ENCODE measurements at regions not wholly inside any gene's neighbourhood (a gene's known extent, or its start where the extent isn't known, plus 50 kb on each side); places are given as distances from the start of the nearest gene placed in this dataset.
"Not testable (repeated sequence)": the region's sequence is repeated elsewhere in the genome, so short reads cannot be mapped to it uniquely, and the experiment has no call there.

GRCh38 chr12:3421191-3421978 lies 69.6 kb upstream of the PRMT8 start:
- no peak for DNase-seq

GRCh38 chr12:3424796-3425195 lies 66.2 kb upstream of the PRMT8 start:
- not testable (repeated sequence) for DNase-seq

- no peak for DNase-seq
Observed at GRCh38 chr12:3427956-3428355, 63.0 kb upstream of the PRMT8 start.

- DNase-seq: no peak
Observed at GRCh38 chr12:3428631-3429030, 62.4 kb upstream of the PRMT8 start.

- DNase-seq: not testable (repeated sequence)
Observed at GRCh38 chr12:3429523-3429922, 61.5 kb upstream of the PRMT8 start.

GRCh38 chr12:3431686-3432085 lies 59.3 kb upstream of the PRMT8 start:
- DNase-seq: no peak

- no peak for DNase-seq
Observed at GRCh38 chr12:3432176-3432742, 58.7 kb upstream of the PRMT8 start.

- DNase-seq: no peak
Observed at GRCh38 chr12:3432868-3433267, 58.1 kb upstream of the PRMT8 start.

GRCh38 chr12:3436461-3437065 lies 54.4 kb upstream of the PRMT8 start:
- DNase-seq: no peak

GRCh38 chr12:3437986-3438385 lies 53.0 kb upstream of the PRMT8 start:
- no peak for DNase-seq

GRCh38 chr12:3438401-3438800 lies 52.6 kb upstream of the PRMT8 start:
- DNase-seq: no peak

Data from hindlimb muscle (tissue), 1 donor.